ENCODE measurements at regions not wholly inside any gene's neighbourhood (a gene's known extent, or its start where the extent isn't known, plus 50 kb on each side); places are given as distances from the start of the nearest gene placed in this dataset.
A peak's percentile ranks its signal among the peaks of the same experiment; 100 is the strongest.

GRCh38 chr6:147892476-147892875 lies 384.0 kb downstream of the SAMD5 start:
- H3K9me3 Mint-ChIP-seq: peaks cover 15% of the 10 kb centered on the region
- H3K4me3 Mint-ChIP-seq: no peak overlapping the region
- peaks cover 11% of the 10 kb centered on the region for H3K36me3 Mint-ChIP-seq
- peaks cover 13% of the 10 kb centered on the region for H3K4me1 Mint-ChIP-seq
- no peak overlapping the region for H3K27ac Mint-ChIP-seq
- DNase-seq (ENCODE audit: low spot score in 2 of 2, unreplicated experiment in 2 of 2): no peak
- no peak for TF ChIP-seq CTCF (IDR thresholded peaks at IDR 0.05; ENCODE audit: unreplicated experiment)
- no peaks in the 10 kb centered on the region for H3K27me3 Mint-ChIP-seq (ENCODE audit: low read depth)

GRCh38 chr6:147895272-147895671 lies 386.8 kb downstream of the SAMD5 start:
- peaks cover 19% of the 10 kb centered on the region for H3K4me1 Mint-ChIP-seq
- TF ChIP-seq CTCF (IDR thresholded peaks at IDR 0.05; ENCODE audit: unreplicated experiment): no peak

GRCh38 chr6:147900247-147900830 lies 391.8 kb downstream of the SAMD5 start:
- no peak for DNase-seq (ENCODE audit: low spot score in 2 of 2, unreplicated experiment in 2 of 2)
- no peak for TF ChIP-seq CTCF (IDR thresholded peaks at IDR 0.05; ENCODE audit: unreplicated experiment)
- Mint-ChIP-seq H3K9me3 (no peaks in the 10 kb centered on the region), H3K27ac (peak overlapping the region; percentile 62), H3K27me3 (ENCODE audit: low read depth) (no peaks in the 10 kb centered on the region), H3K36me3 (no peaks in the 10 kb centered on the region), H3K4me1 (peaks cover 10% of the 10 kb centered on the region), H3K4me3 (no peak overlapping the region)

More at GRCh38 chr6:147895272-147895671, 386.8 kb downstream of the SAMD5 start:
- Mint-ChIP-seq H3K9me3 (no peaks in the 10 kb centered on the region), H3K27me3 (ENCODE audit: low read depth) (no peaks in the 10 kb centered on the region), H3K4me3 (no peak overlapping the region), H3K36me3 (no peaks in the 10 kb centered on the region), H3K27ac (no peak overlapping the region)
- no peak for DNase-seq (ENCODE audit: low spot score in 2 of 2, unreplicated experiment in 2 of 2)

- H3K9me3 Mint-ChIP-seq: no peaks in the 10 kb centered on the region
- H3K27me3 Mint-ChIP-seq (ENCODE audit: low read depth): no peaks in the 10 kb centered on the region
- H3K4me3 Mint-ChIP-seq: no peak overlapping the region
- no peaks in the 10 kb centered on the region for H3K36me3 Mint-ChIP-seq
- no peak overlapping the region for H3K27ac Mint-ChIP-seq
- H3K4me1 Mint-ChIP-seq: peaks cover 11% of the 10 kb centered on the region
- DNase-seq (ENCODE audit: low spot score in 2 of 2, unreplicated experiment in 2 of 2): no peak
- no peak for TF ChIP-seq CTCF (IDR thresholded peaks at IDR 0.05; ENCODE audit: unreplicated experiment)
Measured at GRCh38 chr6:147903321-147903720, 394.8 kb downstream of the SAMD5 start.

GRCh38 chr6:147903931-147904330 lies 395.4 kb downstream of the SAMD5 start:
- Mint-ChIP-seq H3K9me3 (no peaks in the 10 kb centered on the region), H3K27me3 (ENCODE audit: low read depth) (no peaks in the 10 kb centered on the region), H3K4me1 (peaks cover 11% of the 10 kb centered on the region), H3K4me3 (no peak overlapping the region), H3K27ac (no peak overlapping the region), H3K36me3 (no peaks in the 10 kb centered on the region)
- no peak for TF ChIP-seq CTCF (IDR thresholded peaks at IDR 0.05; ENCODE audit: unreplicated experiment)
- DNase-seq (ENCODE audit: low spot score in 2 of 2, unreplicated experiment in 2 of 2): no peak

- Mint-ChIP-seq H3K9me3 (no peaks in the 10 kb centered on the region), H3K36me3 (no peaks in the 10 kb centered on the region), H3K27me3 (ENCODE audit: low read depth) (no peaks in the 10 kb centered on the region), H3K27ac (no peak overlapping the region), H3K4me1 (peaks cover 11% of the 10 kb centered on the region), H3K4me3 (no peak overlapping the region)
- TF ChIP-seq CTCF (IDR thresholded peaks at IDR 0.05; ENCODE audit: unreplicated experiment): no peak
- DNase-seq (ENCODE audit: low spot score in 2 of 2, unreplicated experiment in 2 of 2): no peak
Measured at GRCh38 chr6:147904416-147904815, 395.9 kb downstream of the SAMD5 start.

Data from mesothelial cell of epicardium (in vitro differentiated cells).